Upper lobe of left lung (tissue), 4 donors: ENCODE measurements at regions not wholly inside any gene's neighbourhood (a gene's known extent, or its start where the extent isn't known, plus 50 kb on each side); places are given as distances from the start of the nearest gene placed in this dataset.

ENCODE experiments used
- EP300 ChIP-seq, 4 donors: sonication (generic); formaldehyde crosslinking; IDR thresholded peaks; one replicate each; pipeline ENCODE4 v1.5.1; 2017; ENCODE audit warnings: antibody characterized with exemption in 4 of 4, control low read depth in 2 of 4
- POLR2AphosphoS5 ChIP-seq, 2 donors: sonication (generic); formaldehyde crosslinking; IDR thresholded peaks; one replicate each; pipeline ENCODE4 v1.5.1; 2017; ENCODE audit warnings: antibody characterized with exemption in 2 of 2
- TF ChIP-seq, protein P1 (sequence below), 6 experiments: fragments of 450-650 bp in 4 of 6; fragments of 200-600 bp in 2 of 6; sonication (generic) in 2 of 6; IDR thresholded peaks; one replicate each; pipeline ENCODE4 v1.5.1; 2016 to 2019; ENCODE audit warnings: antibody characterized with exemption in 6 of 6

DNA sequence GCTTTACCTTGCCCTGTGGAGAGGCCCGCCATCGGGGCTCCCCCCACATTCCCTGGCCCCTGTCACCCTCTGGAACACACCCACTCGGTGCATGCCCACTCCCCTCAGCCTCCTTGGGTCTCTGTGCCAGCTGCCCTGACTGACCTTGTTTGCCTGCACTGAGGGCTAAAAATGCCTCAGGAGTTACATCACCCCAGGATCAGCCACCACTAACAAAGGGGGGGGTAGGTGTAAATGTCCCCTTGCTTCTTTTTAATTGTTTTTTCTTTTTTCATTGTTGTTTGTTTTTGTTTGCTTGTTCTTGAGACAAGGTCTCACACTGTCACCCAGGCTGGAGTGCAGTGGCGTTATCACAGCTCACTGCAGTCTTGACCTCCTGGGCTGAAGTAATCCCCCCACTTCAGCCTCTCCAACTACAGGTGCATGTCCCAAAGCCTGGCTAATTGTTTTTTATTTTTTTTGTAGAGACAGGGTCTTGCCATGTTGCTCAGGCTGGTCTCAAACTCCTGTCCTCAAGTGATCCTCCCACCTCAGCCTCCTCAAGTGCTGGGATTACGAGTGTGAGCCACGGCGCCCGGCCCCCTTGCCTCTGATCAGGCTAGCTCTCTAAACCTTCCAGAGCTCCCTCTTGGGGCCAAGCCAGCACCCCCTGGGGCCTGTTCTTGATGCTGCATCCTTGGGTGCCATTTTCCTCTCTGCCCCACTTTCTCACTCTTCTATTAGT lies 297.1 kb downstream of the UQCRFS1 start:
- TF ChIP-seq, protein P1, sequence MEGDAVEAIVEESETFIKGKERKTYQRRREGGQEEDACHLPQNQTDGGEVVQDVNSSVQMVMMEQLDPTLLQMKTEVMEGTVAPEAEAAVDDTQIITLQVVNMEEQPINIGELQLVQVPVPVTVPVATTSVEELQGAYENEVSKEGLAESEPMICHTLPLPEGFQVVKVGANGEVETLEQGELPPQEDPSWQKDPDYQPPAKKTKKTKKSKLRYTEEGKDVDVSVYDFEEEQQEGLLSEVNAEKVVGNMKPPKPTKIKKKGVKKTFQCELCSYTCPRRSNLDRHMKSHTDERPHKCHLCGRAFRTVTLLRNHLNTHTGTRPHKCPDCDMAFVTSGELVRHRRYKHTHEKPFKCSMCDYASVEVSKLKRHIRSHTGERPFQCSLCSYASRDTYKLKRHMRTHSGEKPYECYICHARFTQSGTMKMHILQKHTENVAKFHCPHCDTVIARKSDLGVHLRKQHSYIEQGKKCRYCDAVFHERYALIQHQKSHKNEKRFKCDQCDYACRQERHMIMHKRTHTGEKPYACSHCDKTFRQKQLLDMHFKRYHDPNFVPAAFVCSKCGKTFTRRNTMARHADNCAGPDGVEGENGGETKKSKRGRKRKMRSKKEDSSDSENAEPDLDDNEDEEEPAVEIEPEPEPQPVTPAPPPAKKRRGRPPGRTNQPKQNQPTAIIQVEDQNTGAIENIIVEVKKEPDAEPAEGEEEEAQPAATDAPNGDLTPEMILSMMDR (IDR thresholded peaks at IDR 0.05) = no peak
- no peak for TF ChIP-seq EP300 (IDR thresholded peaks at IDR 0.05)
- TF ChIP-seq POLR2AphosphoS5 (IDR thresholded peaks at IDR 0.05) = no peak
